ENCODE measurements at regions not wholly inside any gene's neighbourhood (a gene's known extent, or its start where the extent isn't known, plus 50 kb on each side); places are given as distances from the start of the nearest gene placed in this dataset.

DNA sequence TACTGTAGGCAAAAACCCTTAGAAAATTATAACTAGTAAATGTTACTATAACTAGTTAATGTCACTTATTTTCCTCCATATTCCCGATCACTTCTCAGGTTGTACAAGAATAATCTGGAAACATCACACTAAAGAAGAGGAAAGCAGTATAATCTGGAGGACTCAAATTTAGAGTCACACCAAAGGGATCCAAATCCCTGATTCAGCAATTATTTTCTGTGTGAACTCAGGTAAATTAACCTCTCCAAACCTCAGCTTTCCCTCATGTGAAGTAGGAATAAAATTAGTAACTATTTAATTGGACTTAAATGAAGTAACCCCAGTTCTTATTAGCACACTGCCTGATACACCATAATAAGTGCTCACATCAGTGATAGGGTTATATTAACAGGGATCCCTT, 170.1 kb upstream of the NECTIN3 start:
- Mint-ChIP-seq H3K27me3 (ENCODE audit: low read depth) (peaks cover 16% of the 10 kb centered on the region), H3K27ac (no peak overlapping the region), H3K9me3 (peaks cover 9% of the 10 kb centered on the region), H3K4me3 (no peak overlapping the region), H3K36me3 (no peaks in the 10 kb centered on the region), H3K4me1 (peaks cover 16% of the 10 kb centered on the region)
- TF ChIP-seq, protein P1, sequence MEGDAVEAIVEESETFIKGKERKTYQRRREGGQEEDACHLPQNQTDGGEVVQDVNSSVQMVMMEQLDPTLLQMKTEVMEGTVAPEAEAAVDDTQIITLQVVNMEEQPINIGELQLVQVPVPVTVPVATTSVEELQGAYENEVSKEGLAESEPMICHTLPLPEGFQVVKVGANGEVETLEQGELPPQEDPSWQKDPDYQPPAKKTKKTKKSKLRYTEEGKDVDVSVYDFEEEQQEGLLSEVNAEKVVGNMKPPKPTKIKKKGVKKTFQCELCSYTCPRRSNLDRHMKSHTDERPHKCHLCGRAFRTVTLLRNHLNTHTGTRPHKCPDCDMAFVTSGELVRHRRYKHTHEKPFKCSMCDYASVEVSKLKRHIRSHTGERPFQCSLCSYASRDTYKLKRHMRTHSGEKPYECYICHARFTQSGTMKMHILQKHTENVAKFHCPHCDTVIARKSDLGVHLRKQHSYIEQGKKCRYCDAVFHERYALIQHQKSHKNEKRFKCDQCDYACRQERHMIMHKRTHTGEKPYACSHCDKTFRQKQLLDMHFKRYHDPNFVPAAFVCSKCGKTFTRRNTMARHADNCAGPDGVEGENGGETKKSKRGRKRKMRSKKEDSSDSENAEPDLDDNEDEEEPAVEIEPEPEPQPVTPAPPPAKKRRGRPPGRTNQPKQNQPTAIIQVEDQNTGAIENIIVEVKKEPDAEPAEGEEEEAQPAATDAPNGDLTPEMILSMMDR (IDR thresholded peaks at IDR 0.05; ENCODE audit: unreplicated experiment), result no peak
- no peak for DNase-seq (ENCODE audit: low spot score in 2 of 2, unreplicated experiment in 2 of 2)

DNA sequence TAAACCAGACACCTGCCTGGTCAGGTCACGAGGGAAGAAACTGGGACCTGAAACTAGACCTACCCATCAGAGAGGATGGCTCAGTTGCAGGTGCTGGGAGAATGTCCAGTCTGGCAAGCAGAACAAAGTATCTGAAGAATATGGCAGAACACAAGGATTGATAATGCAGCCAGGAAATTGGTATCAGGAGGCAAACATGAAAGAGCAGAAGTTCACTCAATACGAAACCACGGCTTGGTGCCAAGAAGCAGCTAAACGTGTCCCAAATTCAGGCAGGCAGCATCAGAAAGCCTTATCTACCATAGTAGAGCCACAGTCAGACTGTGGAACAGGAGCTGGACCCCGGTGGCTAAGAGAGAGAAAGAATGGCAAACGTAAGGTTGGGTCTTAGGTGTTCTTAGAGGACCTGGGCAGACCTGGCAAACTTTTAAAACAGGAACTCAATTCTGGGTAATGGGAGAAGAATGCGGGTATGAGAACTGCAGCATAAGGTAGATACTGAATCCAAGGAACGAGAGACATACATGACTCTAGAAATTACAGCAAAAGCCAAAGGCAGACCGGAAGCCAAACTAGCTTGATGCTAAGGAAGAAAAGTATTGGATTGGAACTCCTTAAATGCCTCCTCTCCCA, 169.0 kb upstream of the NECTIN3 start:
- TF ChIP-seq, protein P1 (IDR thresholded peaks at IDR 0.05; ENCODE audit: unreplicated experiment), result no peak
- H3K9me3 Mint-ChIP-seq, result peaks cover 8% of the 10 kb centered on the region
- no peak overlapping the region for H3K27ac Mint-ChIP-seq
- DNase-seq (ENCODE audit: low spot score in 2 of 2, unreplicated experiment in 2 of 2), result no peak
- no peak overlapping the region for H3K4me3 Mint-ChIP-seq
- no peaks in the 10 kb centered on the region for H3K36me3 Mint-ChIP-seq
- H3K4me1 Mint-ChIP-seq, result peaks cover 22% of the 10 kb centered on the region
- peaks cover 17% of the 10 kb centered on the region for H3K27me3 Mint-ChIP-seq (ENCODE audit: low read depth)

DNA sequence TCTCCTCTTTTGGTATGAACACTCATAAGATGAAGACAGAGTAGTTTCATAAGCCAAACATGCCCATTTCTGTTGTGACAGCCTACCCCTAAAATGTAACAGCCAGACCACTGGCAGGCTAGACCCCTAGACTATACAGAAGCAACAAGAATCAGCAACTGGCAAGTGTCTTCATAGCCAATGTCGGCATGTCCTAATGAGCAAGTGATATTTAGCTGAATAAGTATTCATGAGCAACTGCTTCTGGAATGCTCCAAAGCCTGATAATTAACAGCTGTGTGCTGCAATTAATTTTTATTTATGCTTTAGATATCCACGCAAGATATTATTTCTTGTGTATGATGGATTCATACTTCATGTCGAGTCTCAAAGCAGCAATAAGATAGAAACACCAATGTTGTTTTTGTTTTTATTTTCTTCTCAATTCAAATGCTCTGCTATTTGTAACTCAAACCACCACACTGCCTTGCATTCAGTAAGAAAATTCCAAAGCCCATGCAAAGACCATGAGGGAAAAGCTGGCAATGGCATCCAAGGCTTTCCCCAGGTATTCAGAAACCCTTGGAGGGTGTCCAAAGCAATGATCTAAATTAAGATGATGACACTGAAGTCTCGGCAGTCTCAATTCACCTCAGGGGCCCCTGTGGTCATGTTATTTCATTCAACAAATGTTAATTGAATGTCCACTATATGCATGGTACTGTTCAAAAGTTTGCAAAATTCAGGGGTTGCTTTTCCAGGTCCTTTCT, 167.7 kb upstream of the NECTIN3 start:
- H3K36me3 Mint-ChIP-seq, result no peaks in the 10 kb centered on the region
- H3K4me1 Mint-ChIP-seq, result peaks cover 28% of the 10 kb centered on the region
- H3K9me3 Mint-ChIP-seq, result peaks cover under 1% of the 10 kb centered on the region
- peaks cover 23% of the 10 kb centered on the region for H3K27me3 Mint-ChIP-seq (ENCODE audit: low read depth)
- no peak for DNase-seq (ENCODE audit: low spot score in 2 of 2, unreplicated experiment in 2 of 2)
- H3K4me3 Mint-ChIP-seq, result no peak overlapping the region
- H3K27ac Mint-ChIP-seq, result no peak overlapping the region
- TF ChIP-seq, protein P1 (IDR thresholded peaks at IDR 0.05; ENCODE audit: unreplicated experiment), result no peak

DNA sequence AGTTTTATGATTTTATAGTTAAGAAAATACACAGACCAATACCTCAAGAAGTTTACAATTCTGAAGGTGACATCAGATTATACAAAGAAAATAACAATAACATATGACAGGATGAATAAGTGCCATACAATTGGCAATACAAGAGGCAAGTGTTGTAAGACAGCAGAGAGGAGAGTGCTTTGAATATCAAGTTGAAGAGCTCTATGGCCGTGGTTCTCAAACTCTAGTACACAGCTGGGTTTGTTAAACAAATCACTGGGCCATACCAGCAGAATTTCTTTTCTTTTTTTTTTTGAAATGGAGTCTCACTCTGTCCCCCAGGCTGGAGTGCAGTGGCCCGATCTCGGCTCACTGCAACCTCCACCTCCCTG, 167.1 kb upstream of the NECTIN3 start:
- Mint-ChIP-seq H3K27ac (no peak overlapping the region), H3K4me1 (peaks cover 32% of the 10 kb centered on the region), H3K4me3 (no peak overlapping the region), H3K36me3 (no peaks in the 10 kb centered on the region), H3K27me3 (ENCODE audit: low read depth) (peaks cover 25% of the 10 kb centered on the region), H3K9me3 (no peaks in the 10 kb centered on the region)
- DNase-seq (ENCODE audit: low spot score in 2 of 2, unreplicated experiment in 2 of 2), result no peak
- TF ChIP-seq, protein P1 (IDR thresholded peaks at IDR 0.05; ENCODE audit: unreplicated experiment), result no peak

DNA sequence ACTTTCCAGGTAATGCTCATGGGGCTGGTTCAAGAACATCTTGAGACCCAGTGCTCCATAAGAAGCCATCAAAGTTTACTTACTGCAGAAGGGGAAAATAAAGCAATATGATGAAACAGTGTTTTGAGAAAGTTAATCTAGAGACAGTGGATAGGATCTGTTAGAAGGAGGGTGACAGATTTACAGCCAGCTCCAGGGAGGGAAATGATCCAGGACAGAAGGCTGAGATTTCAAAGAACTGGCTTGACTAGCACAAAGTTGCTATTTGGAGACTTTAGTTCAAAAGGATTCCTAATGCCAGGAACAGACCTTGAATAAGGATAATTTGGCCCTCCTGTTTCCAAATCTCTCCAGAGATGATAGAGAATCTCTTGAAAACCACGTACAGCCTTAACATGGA, 166.5 kb upstream of the NECTIN3 start:
- DNase-seq (ENCODE audit: low spot score in 2 of 2, unreplicated experiment in 2 of 2), result no peak
- Mint-ChIP-seq H3K4me1 (peaks cover 38% of the 10 kb centered on the region), H3K27ac (no peak overlapping the region), H3K27me3 (ENCODE audit: low read depth) (peaks cover 25% of the 10 kb centered on the region), H3K36me3 (no peaks in the 10 kb centered on the region), H3K9me3 (no peaks in the 10 kb centered on the region), H3K4me3 (no peak overlapping the region)
- TF ChIP-seq, protein P1 (IDR thresholded peaks at IDR 0.05; ENCODE audit: unreplicated experiment), result no peak
